ENCODE measurements at regions not wholly inside any gene's neighbourhood (a gene's known extent, or its start where the extent isn't known, plus 50 kb on each side); places are given as distances from the start of the nearest gene placed in this dataset.
"Not testable (repeated sequence)": the region's sequence is repeated elsewhere in the genome, so short reads cannot be mapped to it uniquely, and the experiment has no call there.

DNA sequence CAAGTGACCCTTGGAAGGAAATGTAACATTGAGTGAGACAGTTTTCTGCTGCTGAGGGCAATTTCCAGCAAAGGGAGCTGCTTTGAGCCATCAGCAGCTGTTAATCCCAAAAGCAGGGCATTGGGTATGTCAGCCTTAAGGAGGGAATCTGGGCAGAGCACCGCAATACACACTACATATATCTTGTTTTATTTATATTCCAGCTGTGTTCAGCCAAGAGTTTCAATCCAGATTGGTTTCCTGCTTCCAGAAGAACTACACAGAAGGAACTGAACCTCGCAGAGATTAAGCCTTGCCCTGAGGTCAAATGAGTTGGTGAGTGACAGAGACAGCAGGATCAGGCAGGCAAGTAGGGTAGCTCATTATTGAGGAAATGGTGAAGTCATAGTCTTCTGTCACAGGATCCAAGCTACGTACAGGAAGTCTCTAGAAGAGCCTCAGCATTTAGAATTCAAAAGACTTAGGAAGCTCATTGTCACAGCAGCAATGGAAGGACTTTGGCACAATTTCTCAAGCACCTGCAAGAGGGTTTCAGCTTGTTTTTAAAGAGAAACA is 109.9 kb upstream of the HEY2 start:
- no peak for DNase-seq (ENCODE audit: extremely low spot score in 2 of 2)
- intact Hi-C loops (cut with DNase I) = no loop called here
- H3K4me1 ChIP-seq = no peaks in the 10 kb centered on the region
- H3K27me3 ChIP-seq = no peaks in the 10 kb centered on the region
- no peak overlapping the region for H3K4me3 ChIP-seq
- H3K36me3 ChIP-seq = no peaks in the 10 kb centered on the region
- TF ChIP-seq POLR2A (IDR thresholded peaks at IDR 0.05) = no peak
- TF ChIP-seq, protein P1, sequence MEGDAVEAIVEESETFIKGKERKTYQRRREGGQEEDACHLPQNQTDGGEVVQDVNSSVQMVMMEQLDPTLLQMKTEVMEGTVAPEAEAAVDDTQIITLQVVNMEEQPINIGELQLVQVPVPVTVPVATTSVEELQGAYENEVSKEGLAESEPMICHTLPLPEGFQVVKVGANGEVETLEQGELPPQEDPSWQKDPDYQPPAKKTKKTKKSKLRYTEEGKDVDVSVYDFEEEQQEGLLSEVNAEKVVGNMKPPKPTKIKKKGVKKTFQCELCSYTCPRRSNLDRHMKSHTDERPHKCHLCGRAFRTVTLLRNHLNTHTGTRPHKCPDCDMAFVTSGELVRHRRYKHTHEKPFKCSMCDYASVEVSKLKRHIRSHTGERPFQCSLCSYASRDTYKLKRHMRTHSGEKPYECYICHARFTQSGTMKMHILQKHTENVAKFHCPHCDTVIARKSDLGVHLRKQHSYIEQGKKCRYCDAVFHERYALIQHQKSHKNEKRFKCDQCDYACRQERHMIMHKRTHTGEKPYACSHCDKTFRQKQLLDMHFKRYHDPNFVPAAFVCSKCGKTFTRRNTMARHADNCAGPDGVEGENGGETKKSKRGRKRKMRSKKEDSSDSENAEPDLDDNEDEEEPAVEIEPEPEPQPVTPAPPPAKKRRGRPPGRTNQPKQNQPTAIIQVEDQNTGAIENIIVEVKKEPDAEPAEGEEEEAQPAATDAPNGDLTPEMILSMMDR (IDR thresholded peaks at IDR 0.05) = no peak
- no peak for TF ChIP-seq POLR2AphosphoS5 (IDR thresholded peaks at IDR 0.05; ENCODE audit: insufficient read depth in 1 of 2, low read depth in 1 of 2)
- H3K9me3 ChIP-seq = no peaks in the 10 kb centered on the region
- H3K27ac ChIP-seq = no peak overlapping the region

DNA sequence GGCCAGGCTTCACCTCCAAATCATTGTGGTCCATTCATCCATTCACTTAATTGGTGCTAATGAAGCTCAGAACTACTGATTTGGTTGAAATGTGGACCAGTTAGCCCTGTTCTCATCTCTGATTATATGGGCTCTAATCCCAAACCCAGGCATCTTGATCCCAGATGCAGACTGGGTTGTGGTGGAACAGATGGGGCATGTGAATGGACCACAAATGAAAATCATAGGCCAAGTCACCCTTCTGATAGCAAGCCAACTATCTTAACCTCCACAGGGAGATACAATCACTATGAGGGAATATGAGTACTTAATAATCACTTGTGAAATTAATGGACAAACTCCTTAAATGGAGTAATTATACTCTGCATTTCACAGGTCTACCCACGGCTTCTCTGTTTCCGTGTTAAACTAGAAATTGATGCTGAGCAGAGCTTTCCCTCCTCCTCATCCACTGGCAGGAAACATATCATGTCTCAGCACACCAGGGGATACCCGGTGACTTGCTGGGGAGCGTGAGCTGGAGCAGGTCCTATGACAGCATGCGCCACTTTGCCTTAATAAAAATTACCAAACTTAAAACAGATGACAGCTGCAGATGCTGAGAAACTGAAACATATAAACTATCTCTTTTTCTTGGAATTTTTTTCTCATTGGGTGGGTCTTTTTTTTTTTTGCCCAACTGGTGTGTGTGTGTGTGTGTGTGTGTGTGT is 108.8 kb upstream of the HEY2 start:
- H3K9me3 ChIP-seq = no peaks in the 10 kb centered on the region
- DNase-seq (ENCODE audit: extremely low spot score in 2 of 2) = no peak
- TF ChIP-seq, protein P1 (IDR thresholded peaks at IDR 0.05) = no peak
- TF ChIP-seq POLR2A (IDR thresholded peaks at IDR 0.05) = no peak
- TF ChIP-seq POLR2AphosphoS5 (IDR thresholded peaks at IDR 0.05; ENCODE audit: insufficient read depth in 1 of 2, low read depth in 1 of 2) = no peak

DNA sequence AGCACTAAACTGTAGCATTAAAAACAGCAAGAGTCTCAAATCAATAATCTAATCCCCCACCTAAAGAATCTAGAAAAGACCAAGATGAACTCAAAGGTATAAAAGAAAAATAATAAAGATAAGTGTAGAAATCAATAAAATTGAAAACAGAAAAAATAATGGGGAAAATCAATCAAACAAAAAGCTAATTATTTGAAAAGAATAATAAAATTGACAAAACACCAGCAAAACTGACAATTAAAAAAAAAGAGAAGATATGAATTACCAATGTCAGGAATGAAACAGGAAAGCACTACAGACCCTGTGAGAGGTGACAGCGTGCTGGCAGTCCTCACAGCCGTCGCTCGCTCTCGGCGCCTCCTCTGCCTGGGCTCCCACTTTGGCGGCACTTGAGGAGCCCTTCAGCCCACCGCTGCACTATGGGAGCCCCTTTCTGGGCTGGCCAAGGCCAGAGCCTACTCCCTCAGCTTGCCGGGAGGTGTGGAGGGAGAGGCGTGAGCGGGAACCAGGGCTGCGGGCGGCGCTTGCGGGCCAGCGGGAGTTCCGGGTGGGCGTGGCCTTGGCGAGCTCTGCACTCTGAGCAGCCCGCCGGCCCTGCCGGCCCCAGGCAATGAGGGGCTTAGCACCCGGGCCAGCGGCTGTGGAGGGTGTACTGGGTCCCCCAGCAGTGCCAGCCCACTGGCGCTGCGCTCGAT is 105.3 kb upstream of the HEY2 start:
- intact Hi-C loops (cut with DNase I); DNase-seq (ENCODE audit: extremely low spot score in 2 of 2); H3K4me3 ChIP-seq; H3K4me1 ChIP-seq; H3K36me3 ChIP-seq; H3K27ac ChIP-seq; H3K9me3 ChIP-seq; H3K27me3 ChIP-seq: not testable (repeated sequence)

More for the DNA sequence above, 108.8 kb upstream of the HEY2 start:
- Histone ChIP-seq H3K36me3 (no peaks in the 10 kb centered on the region), H3K4me3 (no peak overlapping the region), H3K27me3 (no peaks in the 10 kb centered on the region), H3K27ac (no peak overlapping the region), H3K4me1 (no peaks in the 10 kb centered on the region)
- intact Hi-C loops (cut with DNase I) = no loop called here

DNA sequence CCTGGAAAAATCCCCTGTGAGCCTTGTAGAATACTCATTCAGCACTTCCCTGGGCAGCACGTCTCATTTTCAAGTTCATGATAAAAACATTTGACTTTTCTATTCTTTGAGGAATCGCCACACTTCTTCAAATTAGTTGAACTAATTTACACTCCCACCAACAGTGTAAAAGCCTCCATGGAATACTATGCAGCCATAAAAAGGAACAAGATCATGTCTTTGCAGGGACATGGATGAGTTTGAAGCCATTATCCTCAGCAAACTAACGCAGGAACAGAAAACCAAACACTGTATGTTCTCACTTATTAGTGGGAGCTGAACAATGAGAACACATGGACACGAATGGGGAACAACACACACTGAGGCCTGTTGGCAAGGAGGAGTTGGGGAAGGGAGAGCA is 102.0 kb upstream of the HEY2 start:
- Histone ChIP-seq H3K4me1 (no peaks in the 10 kb centered on the region), H3K9me3 (no peaks in the 10 kb centered on the region), H3K36me3 (no peaks in the 10 kb centered on the region), H3K27ac (no peak overlapping the region), H3K4me3 (no peak overlapping the region), H3K27me3 (no peaks in the 10 kb centered on the region)
- TF ChIP-seq, protein P1 (IDR thresholded peaks at IDR 0.05) = no peak
- TF ChIP-seq POLR2A (IDR thresholded peaks at IDR 0.05) (no peak), POLR2AphosphoS5 (IDR thresholded peaks at IDR 0.05; ENCODE audit: insufficient read depth in 1 of 2, low read depth in 1 of 2) (no peak)
- intact Hi-C loops (cut with DNase I) = no loop called here
- no peak for DNase-seq (ENCODE audit: extremely low spot score in 2 of 2)

DNA sequence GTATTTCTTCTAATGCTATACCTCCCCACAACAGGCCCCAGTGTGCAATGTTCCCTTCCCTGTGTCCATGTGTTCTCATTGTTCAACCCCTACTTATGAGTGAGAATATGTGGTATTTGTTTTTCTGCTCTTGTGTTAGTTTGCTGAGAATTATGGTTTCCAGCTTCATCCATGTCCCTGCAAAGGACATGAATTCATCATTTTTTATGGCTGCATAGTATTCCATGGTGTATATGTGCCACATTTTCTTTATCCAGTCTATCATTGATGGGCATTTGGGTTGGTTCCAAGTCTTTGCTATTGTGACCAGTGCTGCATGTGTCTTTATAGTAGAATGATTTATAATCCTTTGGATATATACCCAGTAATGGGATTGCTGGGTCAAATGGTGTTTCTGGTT is 95.7 kb upstream of the HEY2 start:
- H3K27me3 ChIP-seq; H3K27ac ChIP-seq; intact Hi-C loops (cut with DNase I); H3K4me1 ChIP-seq; DNase-seq (ENCODE audit: extremely low spot score in 2 of 2); H3K9me3 ChIP-seq; H3K4me3 ChIP-seq; H3K36me3 ChIP-seq: not testable (repeated sequence)

DNA sequence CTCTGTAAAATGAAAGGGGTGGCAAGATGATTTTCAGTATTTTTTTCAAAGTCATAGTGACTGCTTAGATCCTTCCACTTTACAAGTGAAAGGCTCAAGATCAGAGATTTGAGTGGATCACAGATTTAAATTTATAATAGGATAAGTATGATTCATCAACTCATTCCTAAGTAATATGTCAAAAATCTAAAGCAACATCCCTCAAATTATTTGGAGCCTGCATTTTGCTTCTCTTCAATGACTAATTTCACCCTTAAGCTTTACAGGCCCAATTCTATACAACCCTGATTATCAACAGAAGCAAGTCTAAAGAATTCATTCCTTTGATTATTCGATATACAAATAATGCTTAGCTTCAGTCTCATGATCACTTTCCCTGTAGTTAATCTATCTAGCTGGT is 93.9 kb upstream of the HEY2 start:
- Histone ChIP-seq H3K36me3 (no peaks in the 10 kb centered on the region), H3K9me3 (no peaks in the 10 kb centered on the region), H3K4me3 (no peak overlapping the region), H3K27me3 (no peaks in the 10 kb centered on the region), H3K4me1 (no peaks in the 10 kb centered on the region), H3K27ac (no peak overlapping the region)
- no peak for DNase-seq (ENCODE audit: extremely low spot score in 2 of 2)
- TF ChIP-seq POLR2A (IDR thresholded peaks at IDR 0.05) (no peak), POLR2AphosphoS5 (IDR thresholded peaks at IDR 0.05; ENCODE audit: insufficient read depth in 1 of 2, low read depth in 1 of 2) (no peak)
- TF ChIP-seq, protein P1 (IDR thresholded peaks at IDR 0.05) = no peak
- intact Hi-C loops (cut with DNase I) = no loop called here

All from vagina (tissue), 2 donors.